Anterior cingulate cortex (tissue), 58 donors: ENCODE measurements at regions not wholly inside any gene's neighbourhood (a gene's known extent, or its start where the extent isn't known, plus 50 kb on each side); places are given as distances from the start of the nearest gene placed in this dataset.

Experiments used
- DNase-seq, 58 donors: peaks; one replicate each; lab custom pipeline; 2025; lab: John Stamatoyannopoulos, UW

- DNase-seq, result no peak
These were observed 57.8 kb downstream of the SPATA19 start for GRCh38 chr11:133787379-133788141.

DNA sequence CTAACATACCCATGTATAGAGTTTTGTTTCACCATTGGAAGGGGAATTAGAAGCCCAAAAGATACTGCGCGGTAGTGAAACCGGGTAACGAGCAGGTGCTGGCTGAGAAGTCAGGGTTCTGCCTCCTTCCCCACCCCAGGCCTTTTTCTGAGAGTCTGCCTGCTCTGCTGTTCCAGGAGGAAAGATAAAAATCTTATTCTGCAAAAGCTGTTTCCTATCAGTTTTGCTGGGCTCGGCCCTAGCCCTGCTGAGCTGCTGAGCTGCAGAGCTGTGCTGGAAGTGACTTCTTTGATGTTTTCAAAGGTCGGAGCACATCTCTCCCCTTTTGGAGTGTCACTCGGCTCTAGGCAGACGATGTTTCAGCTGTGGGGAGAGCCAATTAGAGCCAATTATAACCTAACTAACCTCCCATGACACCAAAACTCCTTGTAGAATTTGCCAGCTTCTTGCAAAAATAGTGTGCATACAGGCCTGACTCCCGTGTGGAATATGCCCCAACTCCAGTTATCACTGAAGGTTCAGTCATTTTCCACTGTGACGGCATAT is 59.4 kb downstream of the SPATA19 start:
- no peak for DNase-seq

- no peak for DNase-seq
These were observed 61.0 kb downstream of the SPATA19 start for GRCh38 chr11:133784359-133784758.

DNA sequence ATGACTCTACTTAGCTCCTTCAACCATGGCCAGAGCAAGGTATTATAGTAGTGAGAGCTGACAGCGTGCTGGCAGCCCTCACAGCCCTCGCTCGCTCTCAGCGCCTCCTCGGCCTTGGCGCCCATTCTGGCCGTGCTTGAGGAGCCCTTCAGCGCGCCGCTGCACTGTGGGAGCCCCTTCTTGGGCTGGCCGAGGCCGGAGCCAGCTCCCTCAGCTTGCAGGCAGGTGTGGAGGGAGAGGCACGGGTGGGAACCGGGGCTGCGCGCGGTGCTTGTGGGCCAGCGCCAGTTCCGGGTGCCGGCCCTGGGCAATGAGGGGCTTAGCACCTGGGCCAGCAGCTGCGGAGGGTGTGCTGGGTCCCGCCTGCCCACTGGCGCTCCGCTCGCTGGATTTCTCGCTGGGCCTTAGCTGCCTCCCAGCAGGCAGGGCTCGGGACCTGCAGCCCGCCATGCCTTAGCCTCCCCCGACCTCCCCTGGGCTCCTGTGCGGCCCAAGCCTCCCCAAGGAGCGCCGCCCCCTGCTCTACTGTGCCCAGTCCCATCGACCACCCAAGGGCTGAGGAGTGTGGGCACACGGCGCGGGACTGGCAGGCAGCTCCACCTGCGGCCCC is 63.1 kb downstream of the SPATA19 start:
- no peak for DNase-seq

DNA sequence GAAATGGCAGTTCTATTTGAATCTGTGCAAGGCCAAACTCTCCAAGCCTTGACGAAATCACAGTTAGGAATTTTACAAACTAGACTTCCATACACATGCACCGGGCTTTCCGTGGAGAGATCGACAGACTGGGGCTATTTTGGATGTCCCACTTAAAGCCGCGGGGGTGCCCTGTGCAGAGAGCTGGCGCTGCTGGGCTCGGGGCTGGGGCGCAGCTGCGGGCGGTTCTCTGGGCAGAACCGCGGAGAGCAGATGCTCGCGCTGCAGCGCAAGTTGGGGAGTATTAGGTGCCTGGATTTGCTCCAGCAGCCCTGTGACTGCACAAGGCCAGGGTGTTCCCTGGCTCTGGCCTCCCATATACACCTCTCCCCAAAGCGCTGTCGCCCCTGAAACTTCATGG is 67.2 kb downstream of the SPATA19 start:
- peak in 4 of 58 donors; percentile 6 to 35 (median 24) for DNase-seq

DNA sequence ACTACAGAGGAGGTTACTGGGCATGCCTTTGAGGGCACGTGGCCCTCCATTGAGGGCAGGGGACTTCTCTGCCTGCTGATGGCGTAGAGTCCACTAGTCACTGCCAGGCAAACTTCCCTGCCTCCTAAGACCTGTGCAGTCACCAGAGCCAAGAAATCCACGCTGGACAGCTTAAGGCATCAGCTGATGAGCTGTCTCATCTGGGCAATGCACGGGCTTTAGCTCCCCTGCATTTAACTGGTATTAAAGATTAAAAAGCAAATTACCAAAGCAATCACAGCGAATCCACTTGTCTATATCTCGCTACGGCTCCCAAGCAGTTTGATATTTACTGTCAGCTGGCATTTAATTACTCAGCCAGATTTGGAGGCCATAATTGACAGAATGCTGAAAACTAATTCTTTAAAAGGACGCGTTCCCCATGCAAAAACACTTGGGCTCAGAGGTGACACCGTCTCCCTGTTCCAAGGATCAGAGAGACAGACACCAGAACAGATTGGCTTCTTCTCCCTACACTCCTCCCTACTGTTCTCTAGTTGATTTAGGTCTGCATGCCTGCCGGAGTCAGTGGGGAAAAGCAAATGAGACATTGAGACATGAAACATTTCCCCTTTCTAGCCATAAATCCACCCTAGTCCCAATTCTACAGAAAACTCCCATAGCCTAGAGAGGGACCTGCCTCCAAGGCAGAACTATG is 68.5 kb downstream of the SPATA19 start:
- DNase-seq, result no peak

- no peak for DNase-seq
These were observed 82.8 kb downstream of the SPATA19 start for GRCh38 chr11:133762538-133762937.

DNA sequence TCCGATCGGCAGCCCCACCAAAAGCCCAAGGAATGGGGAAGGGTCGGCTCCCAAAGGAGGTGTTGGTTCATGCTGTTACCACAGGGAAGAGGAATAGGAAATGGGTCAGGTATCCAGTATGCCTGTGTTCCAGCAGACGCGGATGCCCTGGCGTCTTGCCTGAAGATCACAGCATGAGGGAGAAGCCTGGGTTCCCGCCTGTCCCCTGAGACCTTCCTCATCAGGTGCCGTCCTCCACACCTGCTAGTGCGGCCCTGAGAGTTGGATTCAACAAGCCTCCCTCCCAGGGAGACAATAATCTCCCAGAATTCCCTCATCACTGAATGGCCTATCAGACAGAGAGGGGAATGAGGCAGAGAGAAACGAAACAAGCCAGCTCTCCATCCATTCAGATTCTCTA is 92.2 kb downstream of the SPATA19 start:
- DNase-seq, result no peak

DNA sequence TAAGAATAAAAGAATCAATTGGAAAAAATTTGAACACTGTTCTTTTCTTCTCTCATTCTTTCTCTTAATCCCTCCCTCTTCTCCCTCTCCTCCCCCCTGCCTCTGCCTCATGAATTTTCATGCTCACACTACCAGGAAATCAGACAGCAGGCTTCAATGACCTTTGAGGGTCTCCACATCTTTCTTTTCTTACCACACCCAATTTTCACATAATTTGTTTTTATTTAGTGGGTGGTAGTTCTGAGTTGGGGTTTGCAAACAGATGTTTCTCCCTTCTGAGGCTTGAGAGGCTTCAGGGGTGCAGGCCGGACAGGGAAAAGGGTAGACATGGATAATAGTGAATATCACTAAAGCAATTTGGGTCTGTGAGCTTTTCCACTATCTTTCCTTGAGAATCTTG is 95.5 kb downstream of the SPATA19 start:
- no peak for DNase-seq

DNA sequence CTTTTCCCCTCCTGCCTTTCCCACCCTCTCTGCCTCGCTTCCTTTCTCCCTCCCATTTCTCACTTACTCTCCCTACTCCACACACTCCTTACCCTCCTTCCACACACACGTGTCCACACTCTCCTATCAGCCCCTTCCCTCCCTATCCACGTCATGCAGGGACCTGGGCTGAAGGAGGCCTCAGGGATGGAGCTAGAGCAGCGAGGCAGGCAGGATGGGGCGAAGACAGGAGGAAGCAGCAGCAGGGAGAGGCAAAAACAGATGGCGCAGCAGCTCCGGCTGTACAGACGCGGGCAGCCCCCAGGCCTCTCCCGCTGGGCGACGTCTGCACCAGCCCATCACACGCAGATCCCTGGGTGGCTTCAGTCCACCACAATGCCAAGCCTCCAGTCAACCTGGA is 97.9 kb downstream of the SPATA19 start:
- peak in 1 of 58 donors; percentile 15 for DNase-seq

DNA sequence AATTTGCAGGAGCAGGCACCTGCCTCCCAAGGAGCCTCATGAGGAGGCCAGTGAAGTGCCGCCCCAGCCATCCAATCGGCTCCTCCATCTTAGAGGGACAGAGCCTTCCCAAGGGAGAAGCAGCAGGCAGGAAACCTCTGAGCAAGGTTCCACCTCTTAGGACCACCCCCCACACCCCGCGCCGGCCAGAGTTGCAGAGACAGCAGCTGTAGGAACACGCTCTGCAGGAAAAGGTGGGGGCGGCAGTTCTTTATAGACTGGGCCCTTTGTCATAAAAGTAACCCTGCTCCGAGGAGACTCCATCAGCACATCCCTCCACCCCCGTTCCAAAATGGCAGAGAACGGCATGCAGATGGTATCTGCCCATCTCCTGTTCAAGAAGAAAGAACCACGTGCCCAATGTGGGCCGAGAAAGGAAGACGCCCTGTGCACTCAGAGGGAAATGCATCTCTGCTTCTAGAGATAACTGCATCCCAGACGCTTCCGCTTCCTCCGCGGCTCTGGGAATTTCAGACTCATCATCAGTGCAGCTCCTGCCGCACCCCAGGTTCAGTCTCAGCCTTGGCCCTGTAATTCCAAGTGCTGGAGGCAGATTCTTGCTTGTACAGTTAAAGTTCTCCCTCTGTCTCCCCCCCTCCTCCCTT is 98.5 kb downstream of the SPATA19 start:
- no peak for DNase-seq

- DNase-seq, result peak in 15 of 58 donors; percentile 5 to 64 (median 23)
These were observed 99.5 kb downstream of the SPATA19 start for GRCh38 chr11:133745791-133746190.

GRCh38 chr11:133742353-133742752 is 103.0 kb downstream of the SPATA19 start:
- DNase-seq, result no peak

DNA sequence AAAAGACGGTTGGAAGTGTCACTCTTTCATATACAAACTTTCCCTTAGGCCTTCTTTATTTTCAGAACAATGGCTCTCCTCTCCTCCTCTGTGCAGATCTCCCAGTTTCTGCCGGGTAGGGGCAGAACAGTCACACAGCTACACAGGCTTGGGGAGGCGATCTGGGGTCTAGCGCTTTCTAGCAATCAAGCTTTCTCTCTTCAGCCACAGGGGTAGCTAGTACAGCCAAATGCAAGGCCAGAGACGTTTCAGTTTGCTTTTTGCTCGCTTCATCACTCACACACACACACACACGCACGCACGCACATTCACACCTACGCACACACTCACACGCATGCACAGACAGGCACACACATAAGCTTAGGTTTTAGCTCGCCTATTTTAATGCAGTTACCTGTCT is 104.3 kb downstream of the SPATA19 start:
- DNase-seq, result no peak

DNA sequence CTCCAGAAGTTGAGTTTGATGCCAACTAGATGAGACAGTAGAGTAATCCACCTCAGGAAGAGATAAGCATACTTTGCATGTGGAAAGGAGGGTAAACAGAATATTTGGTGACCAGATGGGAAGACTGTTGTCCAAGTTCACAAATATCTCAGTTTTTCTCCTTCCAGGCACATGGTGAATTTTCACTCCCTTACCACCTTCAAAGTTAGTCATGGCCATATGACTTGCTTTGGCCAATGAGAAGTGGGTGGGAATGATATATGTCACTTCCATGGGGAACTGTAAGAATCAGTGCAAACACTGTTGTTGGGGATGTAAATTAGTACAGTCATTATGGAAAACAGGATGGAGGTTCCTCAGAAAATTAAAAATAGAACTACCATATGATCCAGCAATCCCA is 105.8 kb downstream of the SPATA19 start:
- DNase-seq, result no peak

DNA sequence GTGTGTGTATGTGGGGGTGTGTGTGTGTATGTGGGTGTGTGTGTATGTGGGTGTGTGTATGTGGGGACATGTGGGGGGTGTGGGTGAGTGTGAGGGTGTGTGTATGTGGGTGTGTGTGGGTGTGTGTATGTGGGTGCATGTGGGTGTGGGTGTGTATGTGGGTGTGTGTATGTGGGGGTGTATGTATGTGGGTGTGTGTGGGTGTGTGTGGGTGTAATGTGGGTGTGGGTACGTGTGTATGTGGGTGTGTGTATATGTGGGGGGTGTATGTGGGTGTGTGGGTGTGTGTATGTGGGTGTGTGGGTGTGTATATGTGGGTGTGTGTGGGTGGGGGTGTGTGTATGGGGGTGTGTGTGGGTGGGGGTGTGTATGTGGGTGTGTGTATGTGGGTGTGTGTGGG is 106.7 kb downstream of the SPATA19 start:
- no peak for DNase-seq

DNA sequence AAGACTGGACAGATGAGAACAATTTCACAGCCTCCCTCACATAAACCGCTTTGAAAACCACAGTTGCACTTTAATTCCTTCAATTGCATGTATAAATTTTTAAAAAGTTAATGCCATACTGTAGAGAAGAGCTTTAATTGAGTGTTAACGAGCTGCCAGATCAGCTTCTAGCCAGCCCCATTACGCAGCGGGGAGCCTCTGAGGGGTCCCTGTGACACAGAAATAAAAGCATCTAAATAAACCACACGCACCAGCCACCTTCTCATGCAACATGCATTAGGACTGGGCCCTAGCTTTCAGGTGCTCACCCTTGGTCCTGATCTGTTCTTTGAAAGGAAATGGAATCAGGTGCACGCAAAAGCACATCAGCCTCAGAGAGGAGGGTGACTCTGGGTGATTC is 111.7 kb downstream of the SPATA19 start:
- DNase-seq, result no peak

DNA sequence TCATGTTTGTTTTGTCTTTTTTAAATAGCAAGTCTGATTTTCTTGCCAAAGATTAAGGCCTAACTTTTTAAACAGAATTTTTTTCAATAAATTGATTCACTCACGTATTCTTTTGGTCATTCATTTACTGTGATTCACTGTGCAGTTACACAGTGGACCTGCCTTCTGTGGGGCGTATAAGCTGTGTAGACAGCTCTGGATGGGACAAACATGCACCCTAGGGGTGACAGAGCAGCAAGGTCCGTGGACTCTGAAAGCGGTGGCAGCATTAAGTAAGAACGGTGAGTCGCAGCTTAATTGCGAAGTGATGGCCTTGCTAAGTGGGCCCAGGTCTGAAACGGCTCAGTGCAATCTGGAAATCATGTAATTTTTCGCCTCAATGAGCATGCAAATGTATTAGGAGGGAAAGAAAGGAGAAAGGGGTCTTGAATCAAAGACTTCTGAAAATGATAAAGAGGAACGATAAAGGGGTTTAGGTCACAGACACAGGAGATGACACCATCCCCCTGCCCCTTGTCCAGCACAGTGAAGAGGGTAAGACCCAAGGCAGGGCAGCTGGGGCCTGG is 113.1 kb downstream of the SPATA19 start:
- no peak for DNase-seq

DNA sequence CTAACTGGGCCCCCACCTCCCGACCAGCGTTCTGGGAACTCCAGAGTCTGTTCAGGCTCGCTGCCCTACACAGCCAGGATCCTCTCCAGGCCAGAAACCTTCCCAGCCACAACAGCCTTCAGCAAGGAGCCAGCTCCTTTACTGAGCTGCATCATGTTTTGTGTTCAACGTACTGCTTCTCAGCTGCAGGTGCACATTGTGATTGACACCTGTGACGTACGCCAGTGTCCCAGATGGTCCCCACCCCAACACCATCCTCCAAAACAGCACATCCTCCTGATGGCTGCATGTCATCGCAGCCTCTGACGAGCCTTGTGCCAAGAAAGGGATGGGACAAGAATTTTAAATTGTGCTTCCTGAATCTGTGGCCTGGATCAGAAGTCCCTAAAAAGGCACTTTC is 117.5 kb downstream of the SPATA19 start:
- DNase-seq, result no peak

DNA sequence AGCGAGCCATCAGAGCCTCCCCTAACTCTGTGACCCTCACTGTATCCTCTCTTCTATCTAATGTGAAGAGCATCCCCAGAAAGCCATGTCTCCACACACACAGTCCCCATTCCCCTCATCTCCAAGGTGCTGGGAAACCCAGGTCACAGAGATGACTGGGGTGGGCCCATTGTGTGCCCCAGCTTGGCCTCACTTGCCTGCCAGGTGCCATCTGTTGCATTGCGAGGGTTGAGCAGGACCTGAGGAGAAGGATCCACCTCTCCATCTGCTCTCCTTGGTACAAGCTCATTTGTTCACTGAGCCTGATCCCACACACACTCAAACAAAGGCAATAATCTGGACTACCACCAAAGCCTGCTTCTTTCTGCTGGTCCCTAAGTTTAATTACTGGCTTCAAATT is 118.8 kb downstream of the SPATA19 start:
- no peak for DNase-seq

- no peak for DNase-seq
These were observed 121.2 kb downstream of the SPATA19 start for GRCh38 chr11:133724116-133724515.
